ENCODE measurements at regions not wholly inside any gene's neighbourhood (a gene's known extent, or its start where the extent isn't known, plus 50 kb on each side); places are given as distances from the start of the nearest gene placed in this dataset.

- Histone ChIP-seq H3K9me3 (no peaks in the 10 kb centered on the region), H3K27me3 (no peaks in the 10 kb centered on the region), H3K27ac (no peak overlapping the region), H3K4me1 (no peaks in the 10 kb centered on the region), H3K4me3 (no peak overlapping the region), H3K36me3 (no peaks in the 10 kb centered on the region)
- intact Hi-C loops (cut with DNase I), result no loop called here
- ATAC-seq (no peak), DNase-seq (no peak)
- TF ChIP-seq CTCF (IDR thresholded peaks at IDR 0.05), result no peak
Observed at GRCh38 chr2:125070726-125071505, 1045.8 kb downstream of the CNTNAP5 start.

- Histone ChIP-seq H3K4me3 (no peak overlapping the region), H3K27ac (no peak overlapping the region), H3K36me3 (no peaks in the 10 kb centered on the region), H3K4me1 (no peaks in the 10 kb centered on the region), H3K27me3 (no peaks in the 10 kb centered on the region), H3K9me3 (no peaks in the 10 kb centered on the region)
- no peak for ATAC-seq
- intact Hi-C loops (cut with DNase I), result no loop called here
- no peak for DNase-seq
- TF ChIP-seq CTCF (IDR thresholded peaks at IDR 0.05), result no peak
Observed at GRCh38 chr2:125073440-125073839, 1048.4 kb downstream of the CNTNAP5 start.

DNA sequence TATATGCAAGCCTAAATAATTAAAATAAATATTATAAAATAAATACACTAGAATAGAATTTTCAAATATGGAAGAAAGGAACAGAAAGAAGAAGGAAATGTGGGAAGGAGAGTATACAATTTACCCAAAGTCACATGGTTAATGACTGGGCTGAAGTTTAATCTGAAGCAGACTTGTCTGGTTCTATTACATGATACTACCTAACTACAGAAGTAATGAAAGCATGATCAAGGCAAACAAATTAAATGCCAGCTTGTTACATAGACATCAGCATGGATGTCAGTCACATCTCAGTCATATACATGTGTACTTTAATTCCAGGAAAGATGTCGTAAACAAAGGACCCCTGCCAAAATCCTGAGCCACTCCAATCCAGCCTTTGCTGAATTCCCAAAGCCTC, 1060.8 kb downstream of the CNTNAP5 start:
- H3K27me3 ChIP-seq, result no peaks in the 10 kb centered on the region
- no peak overlapping the region for H3K27ac ChIP-seq
- intact Hi-C loops (cut with DNase I), result no loop called here
- H3K36me3 ChIP-seq, result no peaks in the 10 kb centered on the region
- TF ChIP-seq CTCF (IDR thresholded peaks at IDR 0.05), result no peak
- no peaks in the 10 kb centered on the region for H3K9me3 ChIP-seq
- no peak for DNase-seq
- ATAC-seq, result no peak
- no peaks in the 10 kb centered on the region for H3K4me1 ChIP-seq
- H3K4me3 ChIP-seq, result no peak overlapping the region

DNA sequence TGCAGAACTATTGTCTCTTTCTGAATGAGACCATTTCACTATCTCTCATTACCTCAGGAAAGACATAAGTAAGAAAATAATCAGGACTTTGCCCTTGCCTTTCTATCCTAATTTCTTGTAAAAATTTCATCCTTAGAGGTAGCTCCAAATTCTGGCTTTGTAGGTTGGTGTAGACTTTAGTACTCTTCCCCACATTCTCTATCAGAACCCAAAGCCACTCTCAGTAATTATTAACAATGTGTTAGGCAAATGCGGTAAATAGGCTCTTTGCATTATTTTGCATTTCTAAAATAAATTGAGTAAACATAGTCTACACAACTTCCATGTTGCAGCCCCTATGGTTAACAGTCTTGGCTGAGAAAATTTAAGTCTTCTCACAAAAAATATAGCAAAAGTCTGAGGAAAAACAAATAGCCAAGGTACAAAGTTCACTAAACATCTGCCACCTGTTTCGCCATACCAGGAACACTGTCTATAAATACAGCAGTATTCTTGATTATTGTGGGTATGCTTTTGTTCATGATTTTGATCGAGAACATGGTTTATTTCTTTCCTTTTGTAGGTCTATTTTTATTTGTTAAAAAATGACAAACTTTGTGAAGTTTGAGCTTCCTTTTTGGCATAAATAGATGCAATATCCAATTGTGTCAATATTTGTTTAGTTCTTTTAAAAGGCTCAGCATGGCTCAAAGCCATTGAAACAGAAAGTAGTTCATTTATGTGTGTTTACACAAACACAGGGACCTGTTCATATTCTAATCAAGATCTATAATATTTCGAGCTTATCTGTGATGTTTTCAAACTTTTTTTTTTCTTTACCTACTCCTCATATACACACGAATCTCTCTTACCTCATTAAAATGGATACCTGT, 1061.5 kb downstream of the CNTNAP5 start:
- Histone ChIP-seq H3K9me3 (no peaks in the 10 kb centered on the region), H3K4me3 (no peak overlapping the region), H3K4me1 (no peaks in the 10 kb centered on the region), H3K27me3 (no peaks in the 10 kb centered on the region), H3K27ac (no peak overlapping the region), H3K36me3 (no peaks in the 10 kb centered on the region)
- DNase-seq, result no peak
- no peak for TF ChIP-seq CTCF (IDR thresholded peaks at IDR 0.05)
- no peak for ATAC-seq
- intact Hi-C loops (cut with DNase I), result no loop called here

GRCh38 chr2:125092276-125093009, 1067.4 kb downstream of the CNTNAP5 start:
- Histone ChIP-seq H3K9me3 (no peaks in the 10 kb centered on the region), H3K4me3 (no peak overlapping the region), H3K4me1 (no peaks in the 10 kb centered on the region), H3K27me3 (no peaks in the 10 kb centered on the region), H3K36me3 (no peaks in the 10 kb centered on the region), H3K27ac (no peak overlapping the region)
- DNase-seq, result no peak
- intact Hi-C loops (cut with DNase I), result no loop called here
- TF ChIP-seq CTCF (IDR thresholded peaks at IDR 0.05), result no peak
- ATAC-seq, result no peak

Data from upper lobe of right lung (tissue), 1 donor.